Islet precursor cell (in vitro differentiated cells): ENCODE measurements at regions not wholly inside any gene's neighbourhood (a gene's known extent, or its start where the extent isn't known, plus 50 kb on each side); places are given as distances from the start of the nearest gene placed in this dataset.
A peak's percentile ranks its signal among the peaks of the same experiment; 100 is the strongest.

Experiments
- DNase-seq: peaks from one replicate; pipeline ENCODE4 v3.0.0-alpha.2; 2018

- DNase-seq, result no peak
Observed at GRCh38 chr11:80163441-80163840, 722.6 kb upstream of the TENM4 start.

- DNase-seq, result peak; percentile 78
Observed at GRCh38 chr11:80163011-80163410, 722.2 kb upstream of the TENM4 start.

- no peak for DNase-seq
Observed at GRCh38 chr11:80162387-80162786, 721.6 kb upstream of the TENM4 start.

- no peak for DNase-seq
Observed at GRCh38 chr11:80157447-80157846, 716.6 kb upstream of the TENM4 start.

- no peak for DNase-seq
Observed at GRCh38 chr11:80156062-80156461, 715.2 kb upstream of the TENM4 start.

- no peak for DNase-seq
Observed at GRCh38 chr11:80155412-80156017, 714.7 kb upstream of the TENM4 start.

GRCh38 chr11:80146232-80146631 lies 705.4 kb upstream of the TENM4 start:
- peak; percentile 64 for DNase-seq

GRCh38 chr11:80144897-80145594 lies 704.2 kb upstream of the TENM4 start:
- no peak for DNase-seq

GRCh38 chr11:80136991-80137390 lies 696.2 kb upstream of the TENM4 start:
- peak; percentile 65 for DNase-seq

GRCh38 chr11:80129396-80129795 lies 688.6 kb upstream of the TENM4 start:
- DNase-seq, result no peak

- no peak for DNase-seq
Observed at GRCh38 chr11:80122211-80122610, 681.4 kb upstream of the TENM4 start.

GRCh38 chr11:80118073-80118472 lies 677.2 kb upstream of the TENM4 start:
- DNase-seq, result no peak

GRCh38 chr11:80116796-80117195 lies 676.0 kb upstream of the TENM4 start:
- DNase-seq, result no peak

GRCh38 chr11:80109652-80110051 lies 668.8 kb upstream of the TENM4 start:
- DNase-seq, result no peak

- no peak for DNase-seq
Observed at GRCh38 chr11:80109031-80109430, 668.2 kb upstream of the TENM4 start.

- no peak for DNase-seq
Observed at GRCh38 chr11:80107415-80107814, 666.6 kb upstream of the TENM4 start.

- no peak for DNase-seq
Observed at GRCh38 chr11:80104191-80104590, 663.4 kb upstream of the TENM4 start.

- DNase-seq, result no peak
Observed at GRCh38 chr11:80103142-80103859, 662.5 kb upstream of the TENM4 start.

- DNase-seq, result no peak
Observed at GRCh38 chr11:80097146-80097545, 656.3 kb upstream of the TENM4 start.

GRCh38 chr11:80096736-80097135 lies 655.9 kb upstream of the TENM4 start:
- peak; percentile 67 for DNase-seq

- no peak for DNase-seq
Observed at GRCh38 chr11:80086496-80087055, 645.7 kb upstream of the TENM4 start.

GRCh38 chr11:80085563-80085962 lies 644.7 kb upstream of the TENM4 start:
- no peak for DNase-seq

- DNase-seq, result no peak
Observed at GRCh38 chr11:80084608-80085007, 643.8 kb upstream of the TENM4 start.

GRCh38 chr11:80083531-80083951 lies 642.7 kb upstream of the TENM4 start:
- DNase-seq, result no peak
